Thyroid gland (tissue), 4 donors: ENCODE measurements at regions not wholly inside any gene's neighbourhood (a gene's known extent, or its start where the extent isn't known, plus 50 kb on each side); places are given as distances from the start of the nearest gene placed in this dataset.

Experiments
- CTCF ChIP-seq, 6 experiments: fragments of 200-600 bp in 3 of 6; fragments of 450-650 bp in 3 of 6; sonication (generic) in 3 of 6; IDR thresholded peaks; one replicate each; pipeline ENCODE4 v1.5.1; 2016 to 2019; ENCODE audit warnings: antibody characterized with exemption in 6 of 6, mild to moderate bottlenecking in 2 of 6, inconsistent platforms in 1 of 6, moderate library complexity in 1 of 6
- POLR2A ChIP-seq, 2 donors: fragments of 450-650 bp; IDR thresholded peaks; one replicate each; pipeline ENCODE4 v1.6.1; 2017; ENCODE audit warnings: antibody characterized with exemption in 2 of 2, mild to moderate bottlenecking in 2 of 2, moderate library complexity in 1 of 2

- no peak for TF ChIP-seq POLR2A (IDR thresholded peaks at IDR 0.05)
- no peak for TF ChIP-seq CTCF (IDR thresholded peaks at IDR 0.05)
Observed at GRCh38 chr5:174798551-174798951, 74.2 kb downstream of the MSX2 start.
